HG03521 (cell line): ENCODE measurements at regions not wholly inside any gene's neighbourhood (a gene's known extent, or its start where the extent isn't known, plus 50 kb on each side); places are given as distances from the start of the nearest gene placed in this dataset.
"Not testable (repeated sequence)": the region's sequence is repeated elsewhere in the genome, so short reads cannot be mapped to it uniquely, and the experiment has no call there.

Source experiments
- ATAC-seq: cut with Tn5 transposase; IDR thresholded peaks from one replicate; pipeline ENCODE4 v1.9.1; 2021; ENCODE audit warnings: mild to moderate bottlenecking, moderate library complexity; ENCODE audit not compliant: unreplicated experiment

GRCh38 chr4:69013933-69014332, 62.3 kb upstream of the UGT2A3 start:
- ATAC-seq: not testable (repeated sequence)

- ATAC-seq: not testable (repeated sequence)
These were observed 66.4 kb upstream of the UGT2A3 start for GRCh38 chr4:69017986-69018385.

GRCh38 chr4:69019538-69020461, 68.2 kb upstream of the UGT2A3 start:
- ATAC-seq: not testable (repeated sequence)

- ATAC-seq: not testable (repeated sequence)
These were observed 68.8 kb upstream of the UGT2A3 start for GRCh38 chr4:69020462-69020807.

GRCh38 chr4:69025191-69025998, 70.9 kb upstream of the UGT2B7 start:
- ATAC-seq: peak; percentile 62

- ATAC-seq: no peak
These were observed 70.3 kb upstream of the UGT2B7 start for GRCh38 chr4:69025999-69026387.

- no peak for ATAC-seq
These were observed 69.3 kb upstream of the UGT2B7 start for GRCh38 chr4:69026974-69027373.

GRCh38 chr4:69030326-69030725, 65.9 kb upstream of the UGT2B7 start:
- no peak for ATAC-seq

GRCh38 chr4:69032847-69033638, 63.2 kb upstream of the UGT2B7 start:
- ATAC-seq: no peak

GRCh38 chr4:69034315-69034740, 61.9 kb upstream of the UGT2B7 start:
- ATAC-seq: not testable (repeated sequence)

GRCh38 chr4:69038582-69038981, 57.7 kb upstream of the UGT2B7 start:
- ATAC-seq: no peak

GRCh38 chr4:69039071-69039470, 57.2 kb upstream of the UGT2B7 start:
- no peak for ATAC-seq

GRCh38 chr4:69044247-69044646, 52.0 kb upstream of the UGT2B7 start:
- ATAC-seq: no peak
